MCF 10A (cell line): ENCODE measurements at regions not wholly inside any gene's neighbourhood (a gene's known extent, or its start where the extent isn't known, plus 50 kb on each side); places are given as distances from the start of the nearest gene placed in this dataset.
A peak's percentile ranks its signal among the peaks of the same experiment; 100 is the strongest.

Source experiments
- BruUV-seq: library from RNA; stranded (reverse); fragments of 400-500 nt; replicated peaks from 2 replicates; lab custom pipeline; 2021; lab: Mats Ljungman, UMichigan
- CTCF ChIA-PET: fragments of 300-600 bp; sonication (Branson Sonifier 250); formaldehyde crosslinking; extraction: SDS; loops from one replicate; lab custom pipeline; 2021; ENCODE audit warnings: antibody characterized with exemption, inconsistent platforms; lab: Yijun Ruan, JAX
- POLR2A ChIA-PET: fragments of 300-600, 350-650 bp; sonication (Branson Sonifier 250); formaldehyde crosslinking; extraction: SDS; loops from one replicate; lab custom pipeline; 2020; ENCODE audit warnings: antibody characterized with exemption, inconsistent platforms; lab: Yijun Ruan, JAX
- DNase-seq: peaks from one replicate; pipeline ENCODE4 v3.0.0-alpha.2; 2018; ENCODE audit not compliant: unreplicated experiment
- H3K27ac Mint-ChIP-seq: one replicate; pipeline ENCODE4 v1.8.0; 2022; ENCODE audit warnings: mild to moderate bottlenecking, low read depth, mixed read lengths; ENCODE audit not compliant: unreplicated experiment
- H3K27me3 Mint-ChIP-seq: one replicate; pipeline ENCODE4 v1.8.0; 2022; ENCODE audit warnings: mixed read lengths; ENCODE audit not compliant: insufficient read depth, unreplicated experiment
- H3K36me3 Mint-ChIP-seq: one replicate; pipeline ENCODE4 v1.8.0; 2022; ENCODE audit warnings: mild to moderate bottlenecking, moderate library complexity, mixed read lengths; ENCODE audit not compliant: insufficient read depth, unreplicated experiment
- H3K4me1 Mint-ChIP-seq: one replicate; pipeline ENCODE4 v1.8.0; 2022; ENCODE audit warnings: mixed read lengths; ENCODE audit not compliant: insufficient read depth, unreplicated experiment
- H3K4me3 Mint-ChIP-seq: one replicate; pipeline ENCODE4 v1.8.0; 2022; ENCODE audit warnings: mild to moderate bottlenecking, moderate library complexity, mixed read lengths; ENCODE audit not compliant: unreplicated experiment
- H3K9me3 Mint-ChIP-seq: one replicate; pipeline ENCODE4 v1.8.0; 2022; ENCODE audit warnings: mixed read lengths; ENCODE audit not compliant: unreplicated experiment
- intact Hi-C: fragments of 100-400 bp; cut with micrococcal nuclease; formaldehyde crosslinking; loops from 2 replicates; pipeline ENCODE4 v1.14.1; 2022
- TF ChIP-seq, protein P1 (sequence below): fragments of 200-600 bp; IDR thresholded peaks from one replicate; pipeline ENCODE4 v1.8.0; 2022; ENCODE audit warnings: antibody characterized with exemption, mild to moderate bottlenecking; ENCODE audit not compliant: unreplicated experiment

GRCh38 chr6:84415517-84415916 lies 188.1 kb upstream of the CEP162 start:
- CTCF ChIA-PET, result no interaction called here
- no TSS peak for BruUV-seq
- no peaks in the 10 kb centered on the region for H3K27me3 Mint-ChIP-seq
- H3K4me3 Mint-ChIP-seq, result no peak overlapping the region
- H3K36me3 Mint-ChIP-seq, result peaks cover 6% of the 10 kb centered on the region
- intact Hi-C loops, result no loop called here
- peak overlapping the region; percentile 36 for H3K27ac Mint-ChIP-seq
- peaks cover 15% of the 10 kb centered on the region for H3K4me1 Mint-ChIP-seq
- H3K9me3 Mint-ChIP-seq, result no peaks in the 10 kb centered on the region
- POLR2A ChIA-PET, result no interaction called here
- TF ChIP-seq, protein P1, sequence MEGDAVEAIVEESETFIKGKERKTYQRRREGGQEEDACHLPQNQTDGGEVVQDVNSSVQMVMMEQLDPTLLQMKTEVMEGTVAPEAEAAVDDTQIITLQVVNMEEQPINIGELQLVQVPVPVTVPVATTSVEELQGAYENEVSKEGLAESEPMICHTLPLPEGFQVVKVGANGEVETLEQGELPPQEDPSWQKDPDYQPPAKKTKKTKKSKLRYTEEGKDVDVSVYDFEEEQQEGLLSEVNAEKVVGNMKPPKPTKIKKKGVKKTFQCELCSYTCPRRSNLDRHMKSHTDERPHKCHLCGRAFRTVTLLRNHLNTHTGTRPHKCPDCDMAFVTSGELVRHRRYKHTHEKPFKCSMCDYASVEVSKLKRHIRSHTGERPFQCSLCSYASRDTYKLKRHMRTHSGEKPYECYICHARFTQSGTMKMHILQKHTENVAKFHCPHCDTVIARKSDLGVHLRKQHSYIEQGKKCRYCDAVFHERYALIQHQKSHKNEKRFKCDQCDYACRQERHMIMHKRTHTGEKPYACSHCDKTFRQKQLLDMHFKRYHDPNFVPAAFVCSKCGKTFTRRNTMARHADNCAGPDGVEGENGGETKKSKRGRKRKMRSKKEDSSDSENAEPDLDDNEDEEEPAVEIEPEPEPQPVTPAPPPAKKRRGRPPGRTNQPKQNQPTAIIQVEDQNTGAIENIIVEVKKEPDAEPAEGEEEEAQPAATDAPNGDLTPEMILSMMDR, result no peak
- no peak for DNase-seq

GRCh38 chr6:84415068-84415467 lies 187.6 kb upstream of the CEP162 start:
- CTCF ChIA-PET, result no interaction called here
- TF ChIP-seq, protein P1, result no peak
- no TSS peak for BruUV-seq

DNA sequence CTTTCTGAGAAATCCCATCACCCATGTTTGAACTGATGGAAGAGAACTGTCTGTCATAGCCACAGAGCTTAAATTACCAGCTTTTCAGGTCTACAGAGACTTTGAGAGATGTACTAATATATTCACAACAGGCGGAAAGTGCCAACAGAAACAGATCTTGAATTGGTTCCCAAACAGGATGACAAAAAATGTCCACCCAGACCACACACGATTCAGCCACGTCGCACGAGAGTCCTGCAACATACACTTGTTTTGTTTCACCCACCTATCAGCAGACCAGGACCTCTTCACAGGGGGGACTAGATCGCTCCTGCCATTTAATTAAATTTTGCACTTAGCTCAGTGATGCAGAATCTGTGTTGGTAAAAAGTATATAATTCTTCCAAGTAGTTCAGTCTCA lies 187.1 kb upstream of the CEP162 start:
- Mint-ChIP-seq H3K4me3 (no peak overlapping the region), H3K4me1 (peaks cover 15% of the 10 kb centered on the region), H3K27me3 (no peaks in the 10 kb centered on the region), H3K9me3 (no peaks in the 10 kb centered on the region), H3K27ac (no peak overlapping the region), H3K36me3 (peaks cover 6% of the 10 kb centered on the region)
- DNase-seq, result no peak
- POLR2A ChIA-PET, result interaction anchor here (0.6 to 1.1 kb wide), 4 partner anchors 10 to 1383 kb away, joined by 3 to 5 read pairs (median 4); no protein-coding TSS in a partner anchor
- TF ChIP-seq, protein P1, result no peak
- CTCF ChIA-PET, result interaction anchor here (0.8 to 1.1 kb wide), 2 partner anchors 680 to 910 kb away, joined by 3 to 4 read pairs; no protein-coding TSS in a partner anchor
- intact Hi-C loops, result no loop called here
- BruUV-seq, result no TSS peak

More at GRCh38 chr6:84415068-84415467, 187.6 kb upstream of the CEP162 start:
- no peak for DNase-seq
- no peaks in the 10 kb centered on the region for H3K9me3 Mint-ChIP-seq
- peaks cover 15% of the 10 kb centered on the region for H3K4me1 Mint-ChIP-seq
- POLR2A ChIA-PET, result interaction anchor here (0.6 to 1.1 kb wide), 3 partner anchors 10 to 580 kb away, joined by 3 to 5 read pairs (median 4); no protein-coding TSS in a partner anchor
- H3K4me3 Mint-ChIP-seq, result no peak overlapping the region
- intact Hi-C loops, result no loop called here
- peaks cover 6% of the 10 kb centered on the region for H3K36me3 Mint-ChIP-seq
- H3K27ac Mint-ChIP-seq, result peak overlapping the region; percentile 36
- H3K27me3 Mint-ChIP-seq, result no peaks in the 10 kb centered on the region

- intact Hi-C loops, result no loop called here
- no TSS peak for BruUV-seq
- TF ChIP-seq, protein P1, result no peak
- Mint-ChIP-seq H3K27me3 (no peaks in the 10 kb centered on the region), H3K36me3 (peaks cover 6% of the 10 kb centered on the region), H3K4me3 (no peak overlapping the region), H3K9me3 (no peaks in the 10 kb centered on the region), H3K27ac (peak overlapping the region; percentile 1), H3K4me1 (peaks cover 15% of the 10 kb centered on the region)
- ChIA-PET POLR2A (interaction anchor here (0.8 kb wide), 1 partner anchor 128 kb away, joined by 3 read pairs; no protein-coding TSS in a partner anchor), CTCF (interaction anchor here (0.5 to 0.6 kb wide), 2 partner anchors 18 to 118 kb away, joined by 3 read pairs; no protein-coding TSS in a partner anchor)
- peak; percentile 77 for DNase-seq
Measured at GRCh38 chr6:84411060-84411629, 183.7 kb upstream of the CEP162 start.
